ENCODE measurements at regions not wholly inside any gene's neighbourhood (a gene's known extent, or its start where the extent isn't known, plus 50 kb on each side); places are given as distances from the start of the nearest gene placed in this dataset.

GRCh38 chr14:28467611-28468010 is 299.0 kb upstream of the FOXG1 start:
- no peak for DNase-seq (ENCODE audit: low read depth in 2 of 2)

GRCh38 chr14:28468191-28469151 is 298.1 kb upstream of the FOXG1 start:
- no peak for DNase-seq (ENCODE audit: low read depth in 2 of 2)

- DNase-seq (ENCODE audit: low read depth in 2 of 2), result no peak
These were observed 284.1 kb upstream of the FOXG1 start for GRCh38 chr14:28482251-28483040.

- DNase-seq (ENCODE audit: low read depth in 2 of 2), result no peak
These were observed 283.1 kb upstream of the FOXG1 start for GRCh38 chr14:28483506-28483905.

GRCh38 chr14:28488684-28489083 is 277.9 kb upstream of the FOXG1 start:
- no peak for DNase-seq (ENCODE audit: low read depth in 2 of 2)

GRCh38 chr14:28493516-28493915 is 273.1 kb upstream of the FOXG1 start:
- DNase-seq (ENCODE audit: low read depth in 2 of 2), result no peak

- DNase-seq (ENCODE audit: low read depth in 2 of 2), result no peak
These were observed 272.4 kb upstream of the FOXG1 start for GRCh38 chr14:28494196-28494595.

- DNase-seq (ENCODE audit: low read depth in 2 of 2), result no peak
These were observed 270.2 kb upstream of the FOXG1 start for GRCh38 chr14:28496364-28496763.

- DNase-seq (ENCODE audit: low read depth in 2 of 2), result no peak
These were observed 264.1 kb upstream of the FOXG1 start for GRCh38 chr14:28502517-28502916.

- DNase-seq (ENCODE audit: low read depth in 2 of 2), result peak; percentile 76 to 78
These were observed 251.0 kb upstream of the FOXG1 start for GRCh38 chr14:28515571-28515970.

- no peak for DNase-seq (ENCODE audit: low read depth in 2 of 2)
These were observed 229.7 kb upstream of the FOXG1 start for GRCh38 chr14:28536889-28537288.

GRCh38 chr14:28542040-28542439 is 224.5 kb upstream of the FOXG1 start:
- peak in 1 of 2 experiments; percentile 16 for DNase-seq (ENCODE audit: low read depth in 2 of 2)

GRCh38 chr14:28565345-28565744 is 201.2 kb upstream of the FOXG1 start:
- no peak for DNase-seq (ENCODE audit: low read depth in 2 of 2)

- peak; percentile 62 to 64 for DNase-seq (ENCODE audit: low read depth in 2 of 2)
These were observed 196.2 kb upstream of the FOXG1 start for GRCh38 chr14:28570391-28570790.

GRCh38 chr14:28571636-28572035 is 195.0 kb upstream of the FOXG1 start:
- DNase-seq (ENCODE audit: low read depth in 2 of 2), result no peak

GRCh38 chr14:28576523-28576922 is 190.1 kb upstream of the FOXG1 start:
- no peak for DNase-seq (ENCODE audit: low read depth in 2 of 2)

- DNase-seq (ENCODE audit: low read depth in 2 of 2), result no peak
These were observed 189.4 kb upstream of the FOXG1 start for GRCh38 chr14:28577187-28577586.

GRCh38 chr14:28577711-28578131 is 188.9 kb upstream of the FOXG1 start:
- peak; percentile 75 to 80 for DNase-seq (ENCODE audit: low read depth in 2 of 2)

GRCh38 chr14:28584951-28585350 is 181.6 kb upstream of the FOXG1 start:
- no peak for DNase-seq (ENCODE audit: low read depth in 2 of 2)

- DNase-seq (ENCODE audit: low read depth in 2 of 2), result no peak
These were observed 176.8 kb upstream of the FOXG1 start for GRCh38 chr14:28589792-28590191.

- DNase-seq (ENCODE audit: low read depth in 2 of 2), result peak; percentile 63 to 64
These were observed 170.2 kb upstream of the FOXG1 start for GRCh38 chr14:28596391-28596790.

- no peak for DNase-seq (ENCODE audit: low read depth in 2 of 2)
These were observed 167.4 kb upstream of the FOXG1 start for GRCh38 chr14:28599191-28599590.

- DNase-seq (ENCODE audit: low read depth in 2 of 2), result no peak
These were observed 167.0 kb upstream of the FOXG1 start for GRCh38 chr14:28599605-28600004.
